SHP77 (cell line): ENCODE measurements at regions not wholly inside any gene's neighbourhood (a gene's known extent, or its start where the extent isn't known, plus 50 kb on each side); places are given as distances from the start of the nearest gene placed in this dataset.
A peak's percentile ranks its signal among the peaks of the same experiment; 100 is the strongest.

Experiments
- DNase-seq, 2 experiments: peaks; one replicate each; lab custom pipeline; 2025; lab: John Stamatoyannopoulos, UW

DNA sequence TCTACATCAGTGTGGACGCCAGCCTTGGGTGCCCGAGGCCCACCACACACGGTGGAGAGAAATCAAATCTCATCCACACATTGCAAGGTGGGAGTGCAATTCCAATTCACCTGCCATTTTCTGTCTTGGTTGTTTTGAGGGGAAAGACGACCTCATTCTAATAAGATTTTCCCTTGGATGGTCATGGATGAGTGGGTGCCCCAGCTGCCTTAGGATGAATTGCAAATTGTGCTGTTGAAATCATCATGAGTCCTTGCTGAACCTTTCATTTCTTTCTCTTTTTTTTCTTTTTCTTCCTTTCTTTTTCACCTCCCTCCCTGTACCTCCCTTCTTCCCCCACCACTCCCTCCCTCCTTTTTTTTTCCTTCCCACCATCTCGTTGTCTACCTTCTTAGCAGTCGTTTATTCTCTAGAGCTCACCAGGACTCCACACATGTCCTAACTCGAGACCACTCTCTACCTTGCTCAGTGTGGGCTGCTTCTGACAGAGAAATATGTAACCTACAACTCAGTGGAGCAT lies 266.9 kb upstream of the NFE2L3 start:
- DNase-seq, result no peak

DNA sequence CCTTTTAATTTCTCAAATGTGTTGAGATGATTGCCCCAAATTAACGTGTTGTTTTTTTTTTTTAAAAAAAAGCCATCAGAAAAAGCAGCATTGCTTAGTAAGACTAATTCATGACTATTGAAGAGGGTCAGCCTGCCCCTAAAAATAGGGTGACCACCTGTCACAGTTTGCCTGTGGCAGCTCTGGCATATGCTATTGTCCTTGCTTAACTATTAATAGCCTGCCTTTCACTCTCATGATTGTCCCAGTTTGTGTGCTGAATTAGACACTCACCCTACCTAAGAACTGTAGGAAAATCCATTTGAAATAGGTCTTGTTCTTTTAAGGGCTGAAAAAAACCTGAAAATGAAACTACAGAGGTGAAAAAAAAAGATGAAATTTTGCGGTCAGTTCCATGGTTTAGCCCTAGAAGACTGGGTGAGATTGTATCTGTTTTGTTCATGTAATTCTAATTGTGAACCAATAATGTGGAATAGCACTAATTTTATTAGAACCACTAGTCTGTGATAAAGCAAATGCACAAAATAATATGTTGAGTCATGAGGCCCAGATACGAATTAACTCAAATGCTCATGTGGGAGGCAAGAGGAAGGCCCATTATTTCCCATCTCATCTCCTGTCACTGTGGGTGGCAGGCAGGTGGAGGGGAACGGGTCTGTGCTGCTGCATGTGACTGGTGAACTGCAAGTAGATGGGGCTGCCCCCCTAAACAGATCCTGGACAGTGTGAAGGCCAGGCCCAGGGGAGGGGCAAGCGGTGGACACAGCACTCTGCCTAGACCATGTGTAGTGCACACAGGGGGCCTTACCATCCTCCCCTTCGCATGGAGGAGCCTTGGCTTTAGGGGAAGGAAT lies 265.4 kb upstream of the NFE2L3 start:
- DNase-seq, result no peak

DNA sequence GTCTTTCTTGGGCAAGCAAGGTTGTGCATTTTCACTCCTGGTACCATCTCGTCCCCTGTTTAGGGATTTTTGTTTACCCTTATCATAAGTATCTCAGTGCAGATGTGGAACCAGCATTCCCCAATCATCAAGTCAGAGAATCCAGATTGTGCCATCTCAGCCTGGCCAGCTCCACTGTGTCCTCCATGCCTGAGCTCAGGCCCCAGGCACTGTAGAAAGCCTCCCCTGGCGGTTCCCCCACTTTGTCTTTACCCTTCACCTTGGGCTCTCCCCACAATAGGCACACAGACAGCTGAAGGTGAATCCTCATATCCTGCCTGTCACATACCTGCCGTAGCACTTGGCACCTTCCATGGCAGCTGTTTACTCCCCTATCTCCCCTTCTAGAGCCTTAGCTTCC lies 264.7 kb upstream of the NFE2L3 start:
- no peak for DNase-seq

DNA sequence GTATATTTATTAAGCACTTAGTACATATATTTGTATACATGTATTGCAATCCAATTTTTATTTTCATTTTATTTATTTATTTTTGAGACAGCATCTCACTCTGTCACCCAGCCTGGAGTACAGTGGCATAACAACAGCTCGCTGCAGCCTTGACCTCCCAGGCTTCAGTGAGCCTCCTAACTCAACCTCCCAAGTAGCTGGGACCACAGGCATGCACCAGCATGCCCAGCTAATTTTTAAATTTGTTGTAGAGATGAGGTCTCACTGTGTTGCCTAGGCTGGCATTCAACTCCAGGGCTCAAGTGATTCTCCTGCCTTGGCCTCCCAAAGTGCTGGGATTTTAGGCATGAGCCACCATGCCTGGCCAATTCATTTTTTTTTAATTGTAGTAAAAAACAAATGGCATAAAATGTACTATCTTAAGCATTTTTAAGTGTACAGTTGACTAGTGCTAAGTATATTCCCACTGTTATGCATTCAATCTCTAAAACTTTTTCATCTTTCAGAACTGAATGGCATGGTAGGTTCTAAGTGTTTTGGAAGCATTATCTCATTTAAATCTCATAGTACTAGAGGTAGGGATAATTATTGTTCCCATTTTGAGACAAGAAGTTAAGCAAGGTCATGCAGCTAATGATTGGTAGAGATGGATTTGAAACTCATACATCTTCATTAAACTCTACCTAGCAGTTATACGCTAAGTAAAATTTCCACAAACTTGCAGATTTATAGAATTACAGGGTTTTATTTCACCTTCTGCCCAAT lies 264.0 kb upstream of the NFE2L3 start:
- no peak for DNase-seq

DNA sequence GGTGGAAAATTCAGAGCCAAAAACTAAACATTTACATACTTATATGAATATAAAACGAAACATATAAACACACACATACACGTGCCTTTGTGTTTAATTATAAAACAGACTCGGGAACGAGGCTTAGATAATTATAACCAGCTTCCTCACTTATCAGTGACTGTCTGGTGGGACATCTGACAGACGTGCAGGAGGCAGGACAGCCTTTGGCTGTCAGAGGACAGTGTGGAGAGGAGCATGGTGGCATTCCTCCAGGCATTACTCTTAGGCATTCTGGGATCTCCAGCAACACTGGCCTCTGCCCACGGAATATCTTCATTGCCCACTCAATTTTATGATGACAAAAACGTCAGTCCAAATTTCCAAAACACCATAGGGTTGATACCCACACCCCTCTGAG lies 262.2 kb upstream of the NFE2L3 start:
- DNase-seq, result no peak

DNA sequence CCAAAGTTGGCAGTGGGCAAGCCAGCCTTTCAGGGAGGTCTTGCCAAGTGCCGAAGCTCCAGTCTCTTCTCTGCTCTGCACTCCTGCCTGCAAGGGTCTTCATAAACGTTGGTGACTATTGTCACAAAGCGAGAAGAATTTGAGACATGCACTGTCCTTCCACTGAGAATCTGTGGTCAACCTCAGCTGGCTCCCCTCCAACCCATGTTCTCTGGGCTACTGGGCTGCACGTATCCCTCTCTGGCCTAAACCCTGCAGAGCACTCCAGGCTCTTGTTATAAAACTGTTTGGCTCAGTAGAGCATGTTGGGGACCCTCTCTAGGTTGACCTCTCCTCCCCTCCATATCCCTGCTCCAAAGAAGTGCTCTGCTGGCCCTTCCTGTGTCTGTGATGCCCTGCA lies 260.4 kb upstream of the NFE2L3 start:
- no peak for DNase-seq

DNA sequence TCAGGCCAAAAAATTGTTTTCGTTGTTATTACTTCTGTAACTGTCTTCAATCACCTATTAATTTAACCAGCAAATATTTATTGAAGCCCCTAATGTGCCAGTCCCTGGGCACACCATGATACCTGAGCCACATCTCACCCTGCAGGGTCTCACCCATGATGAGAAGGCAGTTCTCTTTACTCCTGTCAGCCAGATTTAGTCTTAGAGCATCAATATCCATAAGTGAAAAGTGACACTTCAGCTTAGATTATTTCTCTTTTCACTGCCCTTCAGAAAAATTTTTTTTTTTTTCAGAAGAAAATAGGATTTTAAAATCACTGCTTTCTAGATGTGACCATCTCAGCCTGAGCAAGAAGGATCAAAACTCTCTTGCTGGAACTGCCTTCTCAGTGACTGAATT lies 258.6 kb upstream of the NFE2L3 start:
- DNase-seq, result no peak

DNA sequence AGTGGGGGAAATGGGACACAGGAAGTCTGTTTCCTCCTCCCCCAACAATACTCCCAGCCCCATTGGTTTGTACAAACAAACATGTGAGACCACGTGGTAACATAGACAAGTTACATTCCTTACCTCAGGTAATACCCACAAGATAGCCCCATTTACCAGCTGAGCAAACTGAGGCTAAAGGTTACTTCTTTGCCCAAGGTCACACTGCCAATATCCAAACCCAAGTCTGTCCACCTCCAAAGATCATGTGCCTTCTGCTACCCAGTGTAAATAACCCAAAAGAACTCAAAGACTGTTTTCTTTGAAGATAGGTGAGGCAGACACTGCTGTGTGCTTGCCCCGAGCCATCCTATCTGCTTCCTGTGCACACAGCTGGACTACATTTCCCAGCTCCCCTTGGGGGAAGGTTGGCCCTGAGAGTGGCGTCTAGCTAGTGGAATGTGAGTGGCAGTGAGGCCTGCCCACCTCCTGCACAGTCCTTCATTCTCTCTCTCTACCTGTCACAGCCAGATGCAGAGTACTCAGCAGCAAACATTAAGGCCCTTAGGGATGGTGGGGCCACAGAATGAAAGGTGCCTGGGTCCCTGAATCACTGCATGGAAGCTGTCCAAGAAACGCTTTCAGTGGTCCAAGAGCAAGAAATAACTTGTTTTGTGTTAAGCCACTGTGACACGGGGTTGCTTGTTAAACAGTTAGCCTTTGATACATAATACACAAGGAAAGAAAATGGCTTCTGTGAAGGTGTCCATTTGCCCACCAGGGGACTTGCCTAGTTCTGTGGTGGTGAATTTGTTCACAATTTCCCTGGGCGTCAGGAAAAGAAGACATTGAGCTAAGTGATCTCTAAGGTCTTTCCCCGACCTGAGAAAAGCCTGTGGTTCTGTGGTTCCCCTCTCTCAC lies 257.7 kb upstream of the NFE2L3 start:
- peak; percentile 59 to 76 for DNase-seq

DNA sequence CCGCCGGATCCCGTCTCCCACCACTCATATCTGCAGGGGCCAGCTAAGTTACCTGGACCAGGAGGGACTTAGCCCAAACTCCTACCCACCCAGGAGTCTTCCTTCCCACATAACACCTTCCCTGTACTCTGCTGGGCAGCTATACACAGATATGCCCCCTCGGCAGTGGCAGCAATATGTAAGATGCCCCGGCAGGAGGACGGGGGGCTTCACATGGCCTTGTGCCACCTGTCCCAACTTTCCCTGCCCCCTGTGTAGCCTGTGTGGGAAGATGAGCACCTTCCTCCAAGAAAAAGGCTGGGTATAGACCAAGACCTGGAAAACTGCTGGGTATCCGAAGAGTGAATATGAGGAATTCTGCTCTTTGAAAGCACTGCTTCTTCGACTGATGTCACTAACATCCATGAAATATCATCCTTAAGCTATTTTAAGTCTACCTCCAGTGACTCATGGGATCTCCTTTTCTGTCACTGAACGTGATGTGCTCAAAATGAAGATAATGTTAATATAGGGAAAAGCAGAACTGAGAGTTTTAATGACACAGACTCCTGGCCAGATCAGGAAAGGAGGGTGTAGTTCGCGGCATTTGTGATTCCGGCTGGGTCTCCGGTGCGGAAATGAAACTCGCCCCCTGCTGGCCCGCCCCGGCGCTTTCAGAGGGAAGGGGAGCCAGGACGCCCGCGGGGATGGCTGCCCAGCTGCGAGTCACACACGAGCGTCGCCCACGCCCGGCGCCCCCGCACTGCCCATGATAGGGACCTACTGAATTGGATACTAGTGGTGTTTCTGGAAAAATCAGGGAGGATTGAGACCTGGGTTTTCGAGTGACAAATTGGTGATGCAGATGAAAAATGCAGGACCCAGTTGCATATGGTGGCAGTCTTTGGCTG lies 256.9 kb upstream of the NFE2L3 start:
- peak; percentile 52 to 69 for DNase-seq

DNA sequence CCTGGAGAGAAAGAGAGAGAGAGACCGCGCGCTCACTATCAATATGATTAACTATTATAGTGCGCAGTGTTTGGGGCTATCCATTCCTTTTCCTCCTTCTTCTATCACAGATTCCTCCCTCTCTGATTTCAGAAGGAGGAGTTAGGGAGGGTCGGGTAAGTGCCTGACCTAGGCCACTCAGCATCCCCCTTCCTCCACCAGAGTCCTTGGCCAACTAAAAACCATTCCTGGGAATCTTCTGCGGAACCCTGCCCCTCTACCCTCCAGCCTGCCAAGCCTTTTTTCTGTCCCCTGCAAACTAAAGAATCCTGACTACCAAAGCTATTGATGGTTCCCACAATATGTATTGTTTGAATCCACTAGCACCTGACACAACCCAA lies 256.2 kb upstream of the NFE2L3 start:
- DNase-seq, result no peak

DNA sequence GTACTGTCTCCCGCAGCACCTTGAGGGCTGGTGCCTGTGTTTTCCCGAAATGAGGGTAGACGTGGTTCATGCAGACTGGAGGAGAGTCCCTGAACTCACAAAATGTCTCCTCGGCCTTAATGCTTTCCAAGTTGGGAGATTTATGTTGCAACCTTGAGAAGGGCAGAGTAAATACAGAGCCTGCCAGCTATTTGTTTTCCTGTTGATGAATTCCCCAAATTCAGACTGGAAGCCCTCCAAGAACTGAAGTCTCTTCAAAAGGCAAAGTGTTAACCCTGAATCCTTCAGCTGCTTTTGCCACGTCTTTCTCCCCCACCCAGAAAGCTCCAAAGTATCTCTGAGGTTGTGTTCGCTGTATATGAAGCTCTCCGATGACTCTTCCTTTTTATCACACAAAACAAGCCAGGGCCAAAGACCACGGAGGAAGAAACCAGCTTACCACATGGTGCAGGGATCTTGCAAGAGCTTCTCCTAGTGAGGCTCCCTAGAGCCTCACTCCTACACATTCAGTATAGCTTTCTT lies 254.7 kb upstream of the NFE2L3 start:
- no peak for DNase-seq

DNA sequence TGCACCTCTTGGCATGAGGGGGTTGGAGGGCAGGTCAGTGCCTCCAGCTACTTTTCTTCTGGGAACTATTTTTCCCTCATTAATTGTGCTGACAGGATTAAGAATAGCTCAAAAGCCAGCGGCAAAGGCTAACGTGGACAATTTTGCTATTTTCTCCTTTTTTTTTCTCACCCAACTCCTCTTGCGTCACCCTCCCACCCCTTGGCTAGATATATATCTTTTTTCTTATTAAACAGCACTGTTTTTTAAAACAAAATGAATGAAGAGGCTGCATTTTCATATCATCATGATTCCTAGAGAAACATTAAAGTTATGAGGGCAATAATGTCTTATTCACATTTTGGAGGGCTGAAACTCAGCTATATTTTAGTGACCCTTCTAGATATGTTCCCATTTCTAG lies 251.8 kb upstream of the NFE2L3 start:
- DNase-seq, result no peak

DNA sequence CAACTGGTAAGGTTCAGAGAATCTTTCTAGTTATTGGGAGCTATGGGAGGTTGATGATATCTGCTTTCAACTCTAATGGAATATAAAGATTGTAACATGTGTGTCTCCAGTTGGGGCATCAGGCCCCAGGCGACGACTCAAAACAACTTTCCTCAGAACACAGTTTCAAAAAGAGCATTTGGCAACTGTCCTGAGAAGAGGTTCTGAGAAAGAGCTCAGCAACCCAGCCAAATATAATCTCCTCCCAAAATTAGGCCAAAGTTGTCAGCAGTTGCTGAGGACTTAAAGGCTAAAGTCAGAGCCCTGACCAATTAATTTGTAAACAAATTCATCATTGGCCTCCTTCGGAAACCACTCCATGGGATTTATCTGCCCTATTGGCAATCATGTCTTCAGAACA lies 251.1 kb upstream of the NFE2L3 start:
- no peak for DNase-seq

DNA sequence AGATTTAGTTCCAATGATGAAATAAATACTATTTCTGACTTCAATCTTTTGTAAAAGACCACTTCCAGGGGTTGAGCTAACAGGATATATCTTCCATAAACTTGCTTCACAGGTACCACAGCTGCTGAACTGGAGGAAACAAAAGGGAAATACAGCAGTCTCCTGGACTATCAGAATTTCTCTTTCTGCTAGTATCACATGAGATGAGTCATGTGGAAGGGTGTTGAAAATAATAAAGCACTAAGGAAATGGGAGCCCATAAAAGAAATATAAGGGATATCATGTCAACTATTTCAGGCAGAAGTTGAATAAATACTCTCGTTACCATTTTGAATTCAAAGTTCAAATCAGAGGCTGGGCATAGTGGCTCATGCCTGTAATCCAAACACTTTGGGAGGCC lies 250.3 kb upstream of the NFE2L3 start:
- no peak for DNase-seq

DNA sequence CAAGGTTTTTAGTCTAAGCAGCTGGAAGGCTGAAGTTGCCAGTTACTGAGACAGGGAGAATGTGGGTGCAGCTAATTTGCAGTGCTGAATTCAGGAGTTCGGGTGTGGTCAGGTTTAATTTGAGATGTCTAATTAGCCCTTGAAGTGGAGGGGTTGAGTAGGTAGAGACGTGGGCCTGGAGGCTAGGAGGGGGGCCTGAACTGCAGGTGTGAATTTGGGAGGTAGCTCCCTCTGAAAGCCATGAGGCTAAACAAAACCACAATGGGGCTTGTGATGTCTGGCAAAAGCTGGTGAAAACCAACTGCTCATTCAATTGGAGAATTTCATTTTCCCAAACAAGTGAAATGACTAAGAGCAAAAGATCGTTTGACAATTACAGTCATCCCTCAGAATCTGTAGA lies 246.0 kb upstream of the NFE2L3 start:
- DNase-seq, result no peak

DNA sequence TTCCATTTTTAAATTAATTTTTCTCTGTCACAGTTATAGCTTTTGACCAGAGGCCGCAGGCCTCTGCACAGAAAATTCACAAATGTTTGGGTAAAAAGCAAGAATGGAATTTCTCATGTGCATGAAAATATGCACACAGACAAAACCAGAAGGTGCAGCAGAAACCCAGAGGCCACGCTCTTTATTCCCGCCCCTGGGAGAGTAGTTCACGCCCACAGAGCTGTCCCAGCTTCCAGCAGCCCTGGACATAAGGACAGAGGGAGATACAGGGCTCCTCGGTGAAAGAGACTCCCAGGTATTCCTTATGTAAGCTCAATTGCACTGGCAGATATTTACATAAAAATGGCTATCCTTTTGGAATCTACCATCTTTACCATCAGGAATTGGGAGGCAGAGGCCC lies 245.2 kb upstream of the NFE2L3 start:
- DNase-seq, result no peak

DNA sequence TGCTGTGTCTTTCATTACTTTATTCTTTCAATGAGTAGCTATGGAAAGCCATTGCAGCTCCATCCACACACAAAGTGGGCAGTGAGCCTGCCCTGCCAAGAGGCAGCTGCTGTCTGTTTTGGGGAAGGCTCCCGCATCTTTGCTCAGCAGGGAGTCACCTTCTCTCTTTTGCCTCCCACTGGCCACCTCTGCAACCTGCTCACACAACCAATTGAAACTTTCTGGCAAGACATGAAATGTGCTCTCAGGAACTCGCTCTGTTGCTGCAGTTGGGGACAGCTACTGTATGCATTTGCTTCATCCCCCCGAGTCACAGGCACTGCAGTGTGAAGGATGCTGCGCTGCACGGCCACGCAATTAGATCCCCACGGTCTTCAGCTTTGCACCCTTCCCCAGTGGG lies 244.8 kb upstream of the NFE2L3 start:
- no peak for DNase-seq

DNA sequence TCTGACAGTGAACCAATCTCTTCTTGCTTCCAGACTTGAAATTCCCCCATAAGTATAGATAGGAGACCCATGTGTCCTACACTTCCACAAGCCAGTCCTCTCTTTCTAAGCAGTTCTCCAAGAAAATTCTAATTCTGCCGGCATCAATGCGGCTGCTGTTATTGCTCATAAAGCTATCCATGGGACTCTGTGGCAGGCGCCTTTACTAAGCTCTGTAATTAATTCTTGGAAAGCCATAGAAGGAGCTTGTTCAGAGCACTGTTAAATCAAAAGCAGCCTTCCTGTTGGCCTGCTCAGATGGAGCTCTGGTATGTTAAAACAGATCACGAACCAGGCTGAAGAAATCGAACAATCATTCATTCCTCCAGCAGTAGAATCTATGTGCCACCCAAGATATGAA lies 244.3 kb upstream of the NFE2L3 start:
- DNase-seq, result no peak

DNA sequence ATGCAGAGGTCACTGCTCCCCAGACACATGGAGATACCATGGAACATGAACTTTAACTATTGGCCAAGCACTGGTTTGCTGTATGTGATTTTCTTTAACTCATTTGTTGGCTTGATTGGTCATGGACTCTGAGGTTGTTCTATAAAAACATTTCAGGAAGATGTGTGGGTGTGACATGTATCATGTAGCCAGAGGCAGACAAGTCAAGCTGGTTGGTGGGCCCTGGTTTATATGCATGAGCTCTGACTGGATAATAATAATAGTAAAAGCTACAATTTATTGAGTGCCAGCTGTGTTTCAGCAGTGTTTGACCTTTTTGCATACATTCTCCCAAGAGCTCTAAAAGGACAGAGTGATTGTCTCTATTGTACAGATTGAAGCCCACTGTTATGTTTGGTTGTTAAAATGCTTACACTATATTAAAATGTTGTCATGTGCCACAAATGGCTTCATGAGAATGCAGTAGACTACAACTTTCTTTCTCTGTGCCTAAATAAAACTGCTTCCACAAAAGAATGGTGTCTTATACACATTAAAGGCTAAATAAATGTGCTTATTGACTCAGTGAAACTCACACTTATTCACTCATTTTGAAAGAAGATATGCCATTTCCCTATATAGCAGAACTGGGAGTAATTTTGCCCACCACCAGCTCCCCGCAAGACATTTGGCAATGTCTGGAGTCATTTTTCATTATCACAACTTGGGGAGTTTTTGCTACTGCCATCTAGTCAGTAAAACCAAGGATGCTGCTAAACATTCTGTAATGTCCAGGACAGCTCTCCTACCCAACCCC lies 243.6 kb upstream of the NFE2L3 start:
- DNase-seq, result no peak
